ENCODE measurements at regions not wholly inside any gene's neighbourhood (a gene's known extent, or its start where the extent isn't known, plus 50 kb on each side); places are given as distances from the start of the nearest gene placed in this dataset.
"Not testable (repeated sequence)": the region's sequence is repeated elsewhere in the genome, so short reads cannot be mapped to it uniquely, and the experiment has no call there.

- intact Hi-C loops (cut with DNase I) = no loop called here
- no peaks in the 10 kb centered on the region for H3K36me3 ChIP-seq
- peaks cover 0 to 6% (median 0%) of the 10 kb centered on the region in 3 donors for H3K9me3 ChIP-seq
- TF ChIP-seq CTCF (IDR thresholded peaks at IDR 0.05) (no peak), POLR2A (IDR thresholded peaks at IDR 0.05) (no peak)
- DNase-seq = no peak
- 65 to 74% methylated on average over 8 of the region's 9 CpGs for WGBS, 2 donors
- no peak overlapping the region for H3K4me3 ChIP-seq
- no peaks in the 10 kb centered on the region for H3K27me3 ChIP-seq
- no peak overlapping the region for H3K27ac ChIP-seq
- no peaks in the 10 kb centered on the region for H3K4me1 ChIP-seq
Observed at GRCh38 chr10:43922335-43923280, 273.9 kb upstream of the ZNF32 start.

- TF ChIP-seq CTCF (IDR thresholded peaks at IDR 0.05) (no peak), POLR2A (IDR thresholded peaks at IDR 0.05) (no peak)
- Histone ChIP-seq H3K4me1 (no peaks in the 10 kb centered on the region), H3K27ac (no peak overlapping the region), H3K9me3 (peaks cover 0 to 6% (median 0%) of the 10 kb centered on the region in 3 donors), H3K27me3 (no peaks in the 10 kb centered on the region), H3K4me3 (no peak overlapping the region), H3K36me3 (no peaks in the 10 kb centered on the region)
- intact Hi-C loops (cut with DNase I) = no loop called here
- no peak for DNase-seq
- WGBS, 2 donors = 40 to 100% methylated on average over 1 to 2 of the region's 9 CpGs
Observed at GRCh38 chr10:43921881-43922280, 273.2 kb upstream of the ZNF32 start.

GRCh38 chr10:43921478-43921877, 272.8 kb upstream of the ZNF32 start:
- WGBS, 2 donors = 90 to 92% methylated on average over 2 to 3 of the region's 6 CpGs
- Histone ChIP-seq H3K27ac (no peak overlapping the region), H3K27me3 (no peaks in the 10 kb centered on the region), H3K4me3 (no peak overlapping the region), H3K9me3 (peaks cover 0 to 6% (median 0%) of the 10 kb centered on the region in 3 donors), H3K4me1 (no peaks in the 10 kb centered on the region), H3K36me3 (no peaks in the 10 kb centered on the region)
- TF ChIP-seq CTCF (IDR thresholded peaks at IDR 0.05) (no peak), POLR2A (IDR thresholded peaks at IDR 0.05) (no peak)
- intact Hi-C loops (cut with DNase I) = no loop called here
- DNase-seq = no peak

GRCh38 chr10:43920236-43920758, 271.6 kb upstream of the ZNF32 start:
- H3K4me3 ChIP-seq; H3K36me3 ChIP-seq; H3K27me3 ChIP-seq; H3K27ac ChIP-seq; intact Hi-C loops (cut with DNase I); H3K9me3 ChIP-seq; H3K4me1 ChIP-seq; DNase-seq: not testable (repeated sequence)
- WGBS, 2 donors = 77% methylated on average over 9 of the region's 12 CpGs; no CpG with 5 or more reads in 1 of the 2 donors

GRCh38 chr10:43913676-43914235, 265.1 kb upstream of the ZNF32 start:
- intact Hi-C loops (cut with DNase I) = no loop called here
- Histone ChIP-seq H3K9me3 (no peaks in the 10 kb centered on the region), H3K4me3 (no peak overlapping the region), H3K4me1 (peaks cover 0 to 14% (median 7%) of the 10 kb centered on the region in 3 donors), H3K27me3 (no peaks in the 10 kb centered on the region), H3K27ac (no peak overlapping the region), H3K36me3 (no peaks in the 10 kb centered on the region)
- WGBS, 2 donors = 61 to 69% methylated on average over 4 to 5 of the region's 8 CpGs
- no peak for DNase-seq
- TF ChIP-seq POLR2A (IDR thresholded peaks at IDR 0.05) (no peak), CTCF (IDR thresholded peaks at IDR 0.05) (no peak)
